ENCODE measurements at regions not wholly inside any gene's neighbourhood (a gene's known extent, or its start where the extent isn't known, plus 50 kb on each side); places are given as distances from the start of the nearest gene placed in this dataset.

DNA sequence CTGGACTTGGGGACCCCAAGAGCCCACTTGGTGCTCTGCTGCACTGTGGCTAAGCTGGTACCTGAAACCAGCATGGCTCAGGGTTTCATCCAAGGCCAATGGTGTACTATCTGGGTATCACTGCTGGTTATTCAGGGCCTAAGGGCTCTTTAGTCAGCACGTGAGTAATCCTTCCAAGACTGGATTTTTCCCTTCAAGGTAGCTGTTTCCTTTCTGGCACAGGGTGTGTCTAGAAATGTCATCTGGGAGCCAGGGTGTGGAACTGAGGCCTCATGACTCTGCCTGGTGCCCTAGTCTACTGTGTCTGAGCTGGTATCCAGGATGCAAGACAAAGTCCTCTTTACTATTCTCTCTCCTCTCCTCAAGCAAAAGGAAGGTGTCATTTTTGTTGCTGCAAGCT, 99.0 kb upstream of the QRFPR start:
- TF ChIP-seq POLR2A (IDR thresholded peaks at IDR 0.05) (no peak), EP300 (IDR thresholded peaks at IDR 0.05) (no peak)
- TF ChIP-seq, protein P1, sequence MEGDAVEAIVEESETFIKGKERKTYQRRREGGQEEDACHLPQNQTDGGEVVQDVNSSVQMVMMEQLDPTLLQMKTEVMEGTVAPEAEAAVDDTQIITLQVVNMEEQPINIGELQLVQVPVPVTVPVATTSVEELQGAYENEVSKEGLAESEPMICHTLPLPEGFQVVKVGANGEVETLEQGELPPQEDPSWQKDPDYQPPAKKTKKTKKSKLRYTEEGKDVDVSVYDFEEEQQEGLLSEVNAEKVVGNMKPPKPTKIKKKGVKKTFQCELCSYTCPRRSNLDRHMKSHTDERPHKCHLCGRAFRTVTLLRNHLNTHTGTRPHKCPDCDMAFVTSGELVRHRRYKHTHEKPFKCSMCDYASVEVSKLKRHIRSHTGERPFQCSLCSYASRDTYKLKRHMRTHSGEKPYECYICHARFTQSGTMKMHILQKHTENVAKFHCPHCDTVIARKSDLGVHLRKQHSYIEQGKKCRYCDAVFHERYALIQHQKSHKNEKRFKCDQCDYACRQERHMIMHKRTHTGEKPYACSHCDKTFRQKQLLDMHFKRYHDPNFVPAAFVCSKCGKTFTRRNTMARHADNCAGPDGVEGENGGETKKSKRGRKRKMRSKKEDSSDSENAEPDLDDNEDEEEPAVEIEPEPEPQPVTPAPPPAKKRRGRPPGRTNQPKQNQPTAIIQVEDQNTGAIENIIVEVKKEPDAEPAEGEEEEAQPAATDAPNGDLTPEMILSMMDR (IDR thresholded peaks at IDR 0.05), result no peak

Measured in suprapubic skin (tissue), 3 donors.